ENCODE measurements at regions not wholly inside any gene's neighbourhood (a gene's known extent, or its start where the extent isn't known, plus 50 kb on each side); places are given as distances from the start of the nearest gene placed in this dataset.

- Histone ChIP-seq H3K4me1 (no peaks in the 10 kb centered on the region), H3K36me3 (no peaks in the 10 kb centered on the region), H3K27ac (peak overlapping the region in 1 of 4 donors; percentile 28), H3K4me3 (no peak overlapping the region), H3K27me3 (no peaks in the 10 kb centered on the region), H3K9me3 (no peaks in the 10 kb centered on the region)
- in situ Hi-C loops (cut with MboI; ENCODE audit: low sequenced_read_pairs in 4 of 4) = no loop called here
- ATAC-seq (no peak), DNase-seq (no peak)
- intact Hi-C loops (cut with DNase I; ENCODE audit: low total_unique reads) = no loop called here
- no peak for TF ChIP-seq POLR2A (IDR thresholded peaks at IDR 0.05)
- TF ChIP-seq CTCF (IDR thresholded peaks at IDR 0.05 in 4 of 5, conservative IDR thresholded peaks at IDR 0.05 in 1 of 5) = no peak
Observed at GRCh38 chr1:79186260-79186659, 179.7 kb upstream of the ADGRL4 start.

GRCh38 chr1:79177844-79178243, 171.3 kb upstream of the ADGRL4 start:
- no peaks in the 10 kb centered on the region for H3K36me3 ChIP-seq
- DNase-seq (no peak), ATAC-seq (no peak)
- H3K9me3 ChIP-seq = no peaks in the 10 kb centered on the region
- no peaks in the 10 kb centered on the region for H3K4me1 ChIP-seq
- intact Hi-C loops (cut with DNase I; ENCODE audit: low total_unique reads) (no loop called here), in situ Hi-C loops (cut with MboI; ENCODE audit: low sequenced_read_pairs in 4 of 4) (no loop called here)
- no peak for TF ChIP-seq POLR2A (IDR thresholded peaks at IDR 0.05)
- TF ChIP-seq CTCF (IDR thresholded peaks at IDR 0.05 in 4 of 5, conservative IDR thresholded peaks at IDR 0.05 in 1 of 5) = no peak
- no peak overlapping the region for H3K4me3 ChIP-seq
- no peaks in the 10 kb centered on the region for H3K27me3 ChIP-seq
- H3K27ac ChIP-seq = no peak overlapping the region

- H3K4me1 ChIP-seq = no peaks in the 10 kb centered on the region
- no peaks in the 10 kb centered on the region for H3K9me3 ChIP-seq
- no peaks in the 10 kb centered on the region for H3K36me3 ChIP-seq
- H3K27me3 ChIP-seq = no peaks in the 10 kb centered on the region
- no peak for TF ChIP-seq CTCF (IDR thresholded peaks at IDR 0.05 in 4 of 5, conservative IDR thresholded peaks at IDR 0.05 in 1 of 5)
- no peak for TF ChIP-seq POLR2A (IDR thresholded peaks at IDR 0.05)
- ATAC-seq (no peak), DNase-seq (no peak)
- intact Hi-C loops (cut with DNase I; ENCODE audit: low total_unique reads) (no loop called here), in situ Hi-C loops (cut with MboI; ENCODE audit: low sequenced_read_pairs in 4 of 4) (no loop called here)
- H3K4me3 ChIP-seq = no peak overlapping the region
- H3K27ac ChIP-seq = no peak overlapping the region
Observed at GRCh38 chr1:79161077-79161476, 154.5 kb upstream of the ADGRL4 start.

- intact Hi-C loops (cut with DNase I; ENCODE audit: low total_unique reads) (no loop called here), in situ Hi-C loops (cut with MboI; ENCODE audit: low sequenced_read_pairs in 4 of 4) (no loop called here)
- no peaks in the 10 kb centered on the region for H3K36me3 ChIP-seq
- H3K9me3 ChIP-seq = no peaks in the 10 kb centered on the region
- H3K27me3 ChIP-seq = no peaks in the 10 kb centered on the region
- no peak overlapping the region for H3K27ac ChIP-seq
- no peaks in the 10 kb centered on the region for H3K4me1 ChIP-seq
- ATAC-seq = no peak
- H3K4me3 ChIP-seq = no peak overlapping the region
- DNase-seq = no peak
- TF ChIP-seq POLR2A (IDR thresholded peaks at IDR 0.05) (no peak), CTCF (IDR thresholded peaks at IDR 0.05 in 4 of 5, conservative IDR thresholded peaks at IDR 0.05 in 1 of 5) (no peak)
Observed at GRCh38 chr1:79155991-79156390, 149.5 kb upstream of the ADGRL4 start.

- intact Hi-C loops (cut with DNase I; ENCODE audit: low total_unique reads) = no loop called here
- TF ChIP-seq POLR2A (IDR thresholded peaks at IDR 0.05) (no peak), CTCF (IDR thresholded peaks at IDR 0.05 in 4 of 5, conservative IDR thresholded peaks at IDR 0.05 in 1 of 5) (no peak)
- Histone ChIP-seq H3K27me3 (no peaks in the 10 kb centered on the region), H3K36me3 (no peaks in the 10 kb centered on the region), H3K4me1 (no peaks in the 10 kb centered on the region), H3K9me3 (no peaks in the 10 kb centered on the region), H3K27ac (no peak overlapping the region), H3K4me3 (no peak overlapping the region)
- DNase-seq (no peak), ATAC-seq (no peak)
- in situ Hi-C loops (cut with MboI; ENCODE audit: low sequenced_read_pairs in 4 of 4) = no loop called here
Observed at GRCh38 chr1:79151006-79151796, 144.7 kb upstream of the ADGRL4 start.
